GM18870 (cell line): ENCODE measurements at regions not wholly inside any gene's neighbourhood (a gene's known extent, or its start where the extent isn't known, plus 50 kb on each side); places are given as distances from the start of the nearest gene placed in this dataset.

Experiments used
- ATAC-seq: cut with Tn5 transposase; IDR thresholded peaks from one replicate; pipeline ENCODE4 v1.9.1; 2021; ENCODE audit warnings: moderate library complexity; ENCODE audit not compliant: unreplicated experiment

DNA sequence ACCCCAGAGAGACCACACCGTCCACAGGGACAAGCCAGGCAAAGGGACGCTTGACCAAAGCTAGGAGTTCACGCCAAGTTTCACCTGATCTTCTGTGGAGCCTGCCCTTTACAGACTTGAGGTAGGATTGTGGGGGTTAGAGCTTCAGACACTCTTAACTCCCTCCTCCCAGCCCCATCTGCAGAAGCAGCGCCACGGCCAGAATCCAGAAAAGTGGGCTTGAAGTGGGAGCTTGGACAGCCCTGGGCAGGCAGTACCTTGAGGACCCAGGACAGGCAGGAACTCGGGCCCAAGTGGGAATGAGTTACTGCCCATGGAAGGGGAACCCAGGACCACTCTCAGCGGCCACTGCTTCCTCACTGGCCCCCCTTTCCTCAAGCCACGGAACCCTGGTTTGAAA is 695.9 kb downstream of the TBC1D22A start:
- ATAC-seq: no peak

GRCh38 chr22:47457509-47458300 is 695.3 kb downstream of the TBC1D22A start:
- no peak for ATAC-seq

GRCh38 chr22:47457021-47457420 is 694.6 kb downstream of the TBC1D22A start:
- ATAC-seq: no peak

- no peak for ATAC-seq
These were observed 693.6 kb downstream of the TBC1D22A start for GRCh38 chr22:47456031-47456430.

DNA sequence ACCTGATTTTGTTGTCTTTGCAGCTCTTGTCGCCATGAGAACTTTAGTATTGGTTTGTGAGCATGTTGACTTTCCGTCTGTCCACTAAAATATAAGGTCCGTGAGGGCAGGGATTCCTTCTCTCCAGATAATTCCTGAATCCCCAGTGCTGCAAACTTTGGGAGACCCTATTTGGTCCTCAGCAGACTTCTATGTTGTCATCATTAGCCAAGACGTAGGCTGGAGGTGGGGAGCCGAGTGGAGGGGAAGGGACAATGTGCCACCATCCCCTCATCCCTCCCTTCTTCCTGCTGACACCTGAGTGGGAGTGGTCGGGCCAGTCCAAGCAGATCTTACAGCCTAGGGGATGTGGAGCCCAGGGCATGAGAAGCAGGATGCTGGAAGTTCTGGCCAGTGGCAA is 690.6 kb downstream of the TBC1D22A start:
- no peak for ATAC-seq

- ATAC-seq: no peak
These were observed 689.7 kb downstream of the TBC1D22A start for GRCh38 chr22:47452184-47452583.

DNA sequence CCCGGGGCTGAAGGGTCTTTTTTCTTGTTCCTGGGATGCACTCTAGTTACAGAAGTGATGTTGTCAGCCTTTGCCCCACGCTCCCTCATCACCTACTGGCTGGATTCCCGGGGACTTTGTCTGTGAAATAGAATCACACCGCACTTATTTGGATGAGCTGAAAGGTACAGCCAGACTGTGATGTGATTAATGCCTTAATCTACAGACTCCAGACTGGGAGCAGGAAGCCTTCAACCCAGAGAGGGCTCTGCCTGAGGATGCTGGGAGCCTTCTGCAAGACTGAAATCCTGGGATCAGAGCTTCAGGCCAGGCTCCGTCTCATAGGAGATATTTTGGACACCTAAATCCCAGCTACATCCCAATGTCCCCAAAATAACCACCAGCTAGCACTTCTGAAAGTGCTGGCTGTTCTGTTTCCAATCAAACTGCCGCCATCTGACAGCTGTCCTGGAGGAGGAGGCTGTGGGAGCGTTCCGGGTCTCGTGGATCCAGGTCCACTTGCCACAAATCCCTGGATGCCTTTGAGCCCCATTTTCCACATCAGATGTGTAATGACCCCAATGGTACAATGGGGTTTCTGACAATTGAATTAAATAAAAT is 688.5 kb downstream of the TBC1D22A start:
- no peak for ATAC-seq

DNA sequence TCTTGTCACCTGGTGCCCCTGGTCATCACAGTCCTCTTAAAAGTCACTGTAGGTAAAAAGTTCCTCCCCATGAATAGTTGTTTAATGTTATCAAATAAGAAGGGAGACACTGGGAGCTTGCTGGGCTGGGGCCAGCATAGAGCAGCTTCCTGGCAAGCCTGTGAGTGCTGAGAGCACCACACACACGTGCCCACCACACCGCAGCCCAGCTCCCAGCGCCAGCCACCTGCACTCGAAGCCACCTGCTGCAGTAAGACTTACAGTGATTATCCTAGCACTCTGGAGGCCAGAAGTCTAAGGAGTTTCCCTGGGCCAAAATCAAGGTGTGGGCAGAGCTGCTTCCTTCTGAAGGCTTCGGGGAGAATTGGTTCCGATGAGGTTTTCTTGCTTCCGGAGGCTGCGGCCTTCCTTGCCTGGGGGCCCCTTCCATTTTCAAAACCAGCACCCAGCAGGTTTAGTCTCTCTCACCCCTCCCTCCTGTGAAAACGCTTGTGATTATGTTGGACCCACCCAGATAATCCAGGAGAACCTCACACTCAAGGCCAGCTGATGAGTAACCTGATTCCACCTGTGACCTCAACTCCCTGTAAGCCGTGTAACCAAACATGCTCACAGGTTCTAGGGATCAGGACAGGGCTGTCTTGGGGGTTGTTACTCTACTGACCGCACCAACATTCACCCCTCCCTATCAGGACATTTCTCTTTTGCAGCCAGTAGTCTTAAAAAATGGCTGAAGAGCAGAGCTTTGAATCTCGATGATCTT is 687.2 kb downstream of the TBC1D22A start:
- ATAC-seq: no peak

DNA sequence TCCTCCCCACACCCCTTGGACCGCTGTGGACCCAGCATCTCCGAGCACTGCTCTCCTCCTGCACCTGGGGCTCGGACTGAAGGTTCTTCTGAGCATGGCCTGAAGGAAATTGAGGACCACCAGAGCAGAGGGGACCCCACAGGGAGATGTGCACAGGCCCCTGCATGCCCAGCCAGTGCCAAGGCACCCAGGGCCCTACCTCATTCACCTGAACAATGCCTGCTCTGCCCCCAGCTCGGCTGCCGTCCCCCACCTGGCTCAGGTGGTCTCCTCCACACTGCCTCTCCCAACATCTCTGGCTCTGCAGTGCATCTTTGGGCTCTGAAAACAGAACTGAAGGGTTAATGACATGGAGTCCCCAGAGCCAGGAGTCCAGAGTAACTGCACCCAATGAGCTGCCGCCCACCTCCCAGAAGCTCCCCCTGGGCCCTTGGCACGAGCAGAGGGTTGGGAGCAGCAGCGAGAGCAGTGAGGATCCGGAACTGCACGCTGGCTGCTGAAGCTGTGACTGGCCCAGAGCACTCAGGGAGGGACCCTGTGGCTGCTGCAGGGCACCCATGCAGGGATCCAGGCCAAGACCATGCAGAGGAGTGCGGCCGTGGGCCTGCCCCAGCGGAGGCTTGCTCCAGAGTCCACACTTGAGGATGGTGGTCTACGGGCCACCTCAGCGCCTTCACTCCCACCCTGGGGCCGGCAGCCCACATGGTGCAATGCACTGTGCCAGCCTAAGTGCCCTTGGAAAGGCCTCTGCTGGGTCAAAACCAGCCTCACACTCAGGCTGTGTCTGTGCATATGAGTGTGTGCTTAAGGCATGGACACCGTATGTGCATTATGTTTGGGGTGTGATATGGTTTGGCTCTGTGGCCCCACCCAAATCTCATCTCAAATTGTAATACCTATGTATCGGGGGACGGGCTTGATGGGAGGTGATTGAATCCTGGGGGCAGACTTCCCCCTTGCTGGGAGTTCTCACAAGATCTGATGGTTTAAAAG is 686.1 kb downstream of the TBC1D22A start:
- no peak for ATAC-seq

DNA sequence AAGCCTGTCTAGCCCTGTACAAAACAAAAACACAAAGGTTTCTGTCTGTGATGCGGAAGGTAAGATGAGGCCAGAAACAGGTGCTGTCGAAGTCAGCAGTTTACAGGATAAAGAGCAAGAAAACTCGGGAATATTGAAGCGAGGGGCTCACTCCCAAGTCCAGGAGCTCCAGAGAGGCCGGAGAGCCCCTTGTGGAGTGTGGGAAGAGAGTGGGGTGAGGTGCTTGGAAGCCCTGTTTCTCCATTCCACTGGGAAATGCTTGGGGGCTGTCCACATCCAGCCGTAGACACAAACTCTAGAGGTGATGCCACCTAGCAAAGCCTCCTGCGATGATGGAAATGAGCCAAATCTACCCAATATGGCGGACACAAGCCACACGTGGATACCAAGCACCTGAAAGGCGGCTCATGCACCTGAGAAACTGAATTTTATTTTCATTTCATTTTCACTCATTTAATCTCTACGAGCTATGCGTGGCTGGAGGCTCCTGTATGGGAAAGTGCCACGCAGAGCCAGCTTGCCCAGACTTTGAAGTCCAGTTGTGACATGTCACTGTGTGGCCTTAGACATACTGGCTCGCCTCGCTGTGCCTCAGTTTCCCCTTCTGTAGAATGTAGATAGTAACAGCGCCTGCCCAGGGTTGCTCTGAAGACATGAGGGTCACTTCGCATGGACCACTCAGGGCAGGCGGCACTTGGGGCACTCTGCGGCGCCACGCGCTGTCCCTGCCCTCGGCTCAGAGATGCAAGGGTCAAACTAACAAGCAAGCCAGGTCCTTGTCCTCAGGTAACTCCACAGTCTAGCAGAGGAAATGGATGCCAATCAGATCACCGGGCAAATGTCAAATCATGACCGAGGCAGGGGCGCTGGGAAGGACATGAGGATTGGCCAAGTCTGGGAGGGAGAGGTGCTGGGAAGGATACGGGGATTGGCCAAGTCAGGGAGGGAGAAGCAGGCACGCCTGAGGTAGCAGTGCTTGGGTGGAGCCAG is 684.7 kb downstream of the TBC1D22A start:
- no peak for ATAC-seq

DNA sequence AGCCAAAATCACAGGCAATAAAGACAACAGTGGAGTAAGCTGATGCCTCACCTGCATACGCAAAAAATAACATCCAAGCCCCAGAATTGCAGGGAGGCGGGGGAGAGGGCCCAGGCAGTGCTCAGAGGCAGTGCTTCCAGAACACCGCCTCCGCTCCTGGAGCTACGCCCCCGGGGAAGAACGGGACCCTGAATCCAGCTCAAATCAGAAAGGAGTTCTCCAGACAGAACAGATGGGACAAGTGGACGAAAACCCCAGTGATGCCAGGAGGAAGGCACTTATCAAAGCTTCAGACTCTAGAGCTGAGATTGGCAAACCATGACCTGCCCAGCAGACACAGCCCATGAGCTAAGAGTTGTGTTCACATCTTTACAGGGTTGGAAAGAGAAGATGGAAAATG is 683.9 kb downstream of the TBC1D22A start:
- ATAC-seq: no peak

- ATAC-seq: no peak
These were observed 683.4 kb downstream of the TBC1D22A start for GRCh38 chr22:47445716-47446290.

GRCh38 chr22:47445212-47445611 is 682.8 kb downstream of the TBC1D22A start:
- no peak for ATAC-seq

DNA sequence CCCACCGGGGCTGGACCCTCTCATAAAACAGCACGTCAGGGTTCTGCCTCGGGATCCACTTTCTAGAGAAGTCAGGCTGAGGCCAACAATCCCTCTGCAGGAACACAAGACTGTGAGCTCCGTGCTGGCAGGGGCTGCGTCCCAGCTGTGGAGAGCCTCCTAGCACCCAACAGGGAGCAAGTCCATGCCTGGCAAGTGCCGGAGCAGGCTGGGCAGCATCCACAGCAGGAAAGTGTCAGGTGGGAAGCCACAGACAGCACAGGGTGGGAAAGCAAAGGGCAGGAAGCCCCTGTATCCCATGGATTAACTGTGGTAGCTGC is 682.3 kb downstream of the TBC1D22A start:
- ATAC-seq: no peak

DNA sequence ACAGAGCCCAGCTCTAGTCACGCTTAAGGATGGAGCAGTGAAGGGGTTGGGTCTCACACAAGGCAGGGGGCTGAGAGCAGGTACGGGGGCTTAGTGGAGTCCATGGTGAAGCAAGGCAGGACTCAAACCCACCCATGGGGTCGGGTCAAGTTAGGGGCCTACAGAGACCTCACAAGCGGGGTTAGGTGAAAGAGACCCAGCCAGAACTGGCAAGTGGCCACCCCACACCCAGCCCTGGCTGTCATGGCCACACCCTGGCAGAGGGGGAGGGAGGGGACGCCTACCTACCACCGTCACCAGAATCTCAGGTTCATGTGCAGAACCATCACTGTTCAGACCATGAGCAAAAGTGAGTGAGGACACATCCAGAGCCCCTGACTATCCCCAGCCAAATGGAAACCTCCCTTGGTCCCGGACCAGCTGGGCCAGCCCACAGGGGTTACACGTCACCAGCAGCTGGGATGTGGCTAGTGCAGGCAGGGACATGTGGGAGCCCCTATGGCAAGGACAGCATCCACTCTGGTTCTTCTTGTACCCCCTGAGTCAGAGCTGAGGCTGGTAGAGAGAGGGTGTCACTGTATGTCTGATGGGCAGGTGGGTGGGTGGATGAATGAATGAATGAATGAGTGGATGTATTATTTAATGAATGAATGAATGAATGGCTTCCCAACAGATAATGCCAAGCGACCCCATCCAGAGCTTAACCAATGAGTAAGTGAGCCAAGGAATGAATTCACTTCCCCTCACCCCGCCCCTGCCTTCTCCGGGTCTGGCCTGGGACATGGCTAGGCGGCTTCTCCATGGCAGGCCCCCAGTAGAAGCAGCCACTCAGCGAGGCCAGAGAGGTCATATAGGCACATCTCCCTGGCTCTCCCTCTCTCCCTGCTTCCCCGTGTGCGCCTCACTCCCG is 681.6 kb downstream of the TBC1D22A start:
- no peak for ATAC-seq

GRCh38 chr22:47442821-47443220 is 680.4 kb downstream of the TBC1D22A start:
- no peak for ATAC-seq

DNA sequence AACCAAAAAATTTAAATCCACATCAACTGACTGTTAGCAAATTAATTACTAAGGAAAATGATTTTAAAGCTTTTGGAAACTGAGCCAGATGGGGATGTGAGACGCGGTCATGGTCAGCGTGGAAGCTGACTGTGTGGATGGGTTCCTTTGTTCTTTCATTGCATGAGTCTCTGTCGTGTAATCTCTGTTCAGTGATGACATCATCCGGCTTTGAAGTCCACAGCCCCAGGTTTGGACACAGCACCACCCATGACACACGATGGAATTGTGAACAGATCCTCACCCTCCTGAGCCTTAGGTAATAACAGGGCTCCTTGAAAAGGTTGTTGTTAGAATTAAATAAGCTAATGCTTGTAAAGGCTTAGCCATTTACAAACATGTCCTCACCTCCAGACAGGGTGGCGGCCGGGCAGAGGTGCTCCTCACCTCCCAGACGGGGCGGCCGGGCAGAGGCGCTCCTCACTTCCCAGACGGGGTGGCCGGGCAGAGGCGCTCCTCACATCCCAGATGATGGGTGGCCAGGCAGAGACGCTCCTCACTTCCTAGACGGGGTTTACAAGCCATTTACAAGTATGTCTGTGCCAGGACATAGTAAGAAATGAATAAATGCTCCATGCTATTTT is 677.3 kb downstream of the TBC1D22A start:
- ATAC-seq: no peak

GRCh38 chr22:47437636-47438035 is 675.2 kb downstream of the TBC1D22A start:
- ATAC-seq: no peak
